NCI-H2171 treated with DMSO at 0.1 percent for 48 hours (cell line): ENCODE measurements at regions not wholly inside any gene's neighbourhood (a gene's known extent, or its start where the extent isn't known, plus 50 kb on each side); places are given as distances from the start of the nearest gene placed in this dataset.
A peak's percentile ranks its signal among the peaks of the same experiment; 100 is the strongest.

Source experiments
- DNase-seq: peaks from one replicate; lab custom pipeline; 2025; lab: John Stamatoyannopoulos, UW

DNA sequence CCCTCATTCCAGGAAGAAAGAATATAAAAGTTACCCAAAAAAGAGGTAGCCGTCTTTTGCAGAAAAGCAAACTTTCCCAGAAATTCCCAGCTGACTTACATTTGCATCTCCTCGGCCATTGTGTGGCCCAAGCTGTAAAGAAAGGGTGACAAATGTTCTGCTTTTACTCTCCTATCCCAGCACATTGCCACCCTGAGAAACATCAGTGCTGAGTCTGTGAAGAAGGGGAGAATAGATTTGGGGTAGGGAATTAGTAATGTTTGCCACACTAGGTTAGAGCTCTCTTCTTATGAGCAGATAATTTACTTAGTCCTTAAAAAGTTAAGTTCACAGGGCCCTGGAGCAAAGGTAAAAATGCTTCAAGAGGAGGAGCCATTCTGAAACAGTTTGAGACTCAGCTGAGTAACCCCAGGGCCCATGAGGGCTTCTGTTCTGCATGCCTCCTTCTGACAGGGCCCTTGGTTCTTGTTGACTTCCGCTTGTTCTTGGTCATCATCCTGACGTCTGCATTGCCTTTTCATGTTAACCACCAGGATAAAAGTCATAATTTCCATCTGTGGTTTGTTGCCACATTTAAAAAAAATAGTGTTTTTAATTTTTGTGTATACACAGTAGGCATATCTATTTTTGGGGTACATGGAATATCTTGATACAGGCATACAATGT is 550.7 kb downstream of the RNF144A start:
- DNase-seq, result no peak

DNA sequence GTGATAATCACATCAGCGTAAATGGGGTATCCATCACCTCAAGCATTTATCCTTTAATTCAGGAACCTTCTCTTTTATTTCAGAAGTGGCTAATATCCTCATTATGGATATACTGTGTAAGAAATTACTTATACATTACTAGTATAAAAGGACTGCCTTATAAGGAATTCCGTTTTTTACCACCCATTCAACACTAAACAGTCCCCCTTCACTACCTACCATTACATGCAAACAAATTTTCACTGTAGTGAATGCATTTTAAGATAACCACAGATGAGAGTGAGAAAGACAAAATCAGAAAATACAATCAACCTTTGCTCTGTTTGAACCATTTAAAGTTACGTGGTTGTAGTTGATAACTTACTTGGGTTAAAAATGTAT is 551.2 kb downstream of the RNF144A start:
- no peak for DNase-seq

DNA sequence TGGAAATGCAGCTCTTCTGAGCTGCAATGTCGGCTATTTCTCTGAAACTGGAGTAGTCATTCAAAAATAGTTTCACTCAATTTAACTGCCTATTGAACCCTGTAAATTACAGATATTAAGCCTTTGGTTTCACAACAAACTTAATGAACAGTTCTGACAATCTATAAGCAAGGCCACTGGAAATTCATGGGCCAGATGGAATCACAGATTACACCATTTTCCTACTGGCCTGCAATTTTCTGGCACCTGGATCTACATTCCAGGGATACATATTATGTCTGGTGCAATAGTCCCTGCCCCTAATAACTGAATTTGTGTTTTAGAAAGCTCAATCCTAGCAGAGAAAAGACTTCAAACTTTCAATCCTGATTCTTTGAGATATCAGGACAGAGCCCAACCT is 551.7 kb downstream of the RNF144A start:
- DNase-seq, result no peak

DNA sequence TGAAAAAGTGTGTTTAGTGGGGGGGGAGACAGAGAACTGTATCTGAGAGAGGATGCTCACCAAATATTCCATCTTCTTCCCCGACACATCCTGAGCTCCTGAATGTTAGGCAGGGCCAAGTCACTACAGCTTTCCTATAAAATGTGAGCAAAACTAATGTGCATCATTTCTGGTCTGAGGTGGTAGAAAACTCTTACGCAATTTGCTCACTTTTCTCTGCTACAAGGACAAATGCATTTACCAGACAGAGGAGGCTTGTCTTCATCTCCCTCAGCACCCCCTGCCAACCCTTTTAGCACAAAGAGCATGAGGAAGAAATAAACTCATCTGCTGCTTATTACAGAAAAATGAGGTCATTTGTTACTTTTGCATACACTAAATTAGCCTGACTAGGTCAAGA is 554.0 kb downstream of the RNF144A start:
- DNase-seq, result no peak

DNA sequence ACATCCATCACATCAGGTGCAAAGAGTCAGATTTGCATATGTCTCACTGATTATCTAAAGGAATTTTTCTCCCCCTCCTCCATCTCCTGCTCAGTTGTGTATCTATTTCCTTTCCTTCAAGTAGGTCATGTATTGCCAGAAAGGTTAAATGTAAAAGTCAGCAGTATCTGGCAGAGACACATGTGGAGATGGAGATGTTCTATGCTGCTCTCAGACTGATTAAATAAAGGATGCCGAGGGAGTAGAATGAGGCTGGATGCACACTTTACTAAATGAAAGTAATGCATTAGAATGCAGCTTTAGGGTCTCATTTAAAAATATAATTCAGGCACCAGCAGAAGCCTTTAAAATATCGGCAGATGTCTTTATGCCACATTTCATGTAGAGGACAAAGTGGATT is 555.3 kb downstream of the RNF144A start:
- no peak for DNase-seq

DNA sequence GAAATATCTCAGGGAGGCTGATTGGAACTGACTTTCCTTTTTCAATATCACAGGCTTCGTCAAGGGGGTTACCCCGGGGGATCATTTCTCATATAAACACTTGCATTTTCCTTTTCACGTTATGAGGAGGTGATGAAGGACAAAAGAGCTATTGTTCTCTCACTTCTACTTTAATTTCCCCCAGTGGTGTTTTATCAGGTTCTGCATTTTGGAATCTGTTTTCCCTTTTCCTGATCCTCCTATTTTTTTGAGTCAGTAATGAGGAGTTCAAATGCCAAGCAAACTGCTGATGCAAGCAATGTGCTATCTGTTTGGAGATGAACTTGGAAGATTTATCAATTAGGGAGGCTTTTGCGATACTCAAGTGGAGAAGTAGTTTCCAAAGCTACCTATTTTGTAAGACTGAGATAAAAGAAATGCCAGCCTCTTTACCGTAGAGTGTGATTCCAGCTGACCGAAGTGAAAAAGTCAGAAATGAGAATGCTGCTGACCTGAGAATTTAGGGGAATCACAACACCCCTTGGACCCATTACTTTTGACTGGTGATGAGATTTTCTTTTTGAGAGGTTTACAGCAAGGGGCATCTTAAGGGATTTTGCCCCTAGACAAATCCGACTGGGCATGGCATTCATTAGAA is 556.0 kb downstream of the RNF144A start:
- no peak for DNase-seq

DNA sequence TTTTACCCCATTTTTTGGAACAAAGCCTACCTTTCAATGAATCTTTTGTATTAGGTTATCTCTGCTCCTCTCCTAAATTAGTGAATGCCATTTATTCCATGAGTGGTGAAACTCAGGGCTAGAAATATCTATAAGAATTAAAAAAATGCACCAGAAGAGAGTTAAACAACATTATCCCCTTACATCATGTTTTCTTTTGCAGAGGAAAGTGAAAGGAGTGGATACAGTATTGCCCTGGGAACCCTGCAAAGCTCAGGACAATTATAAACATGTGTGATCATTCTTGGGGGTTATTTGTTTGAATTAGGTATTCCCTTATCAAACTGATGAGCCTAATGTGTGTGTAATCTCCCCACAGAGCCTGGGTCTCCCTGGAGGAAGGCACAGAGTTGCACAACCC is 559.2 kb downstream of the RNF144A start:
- DNase-seq, result no peak

DNA sequence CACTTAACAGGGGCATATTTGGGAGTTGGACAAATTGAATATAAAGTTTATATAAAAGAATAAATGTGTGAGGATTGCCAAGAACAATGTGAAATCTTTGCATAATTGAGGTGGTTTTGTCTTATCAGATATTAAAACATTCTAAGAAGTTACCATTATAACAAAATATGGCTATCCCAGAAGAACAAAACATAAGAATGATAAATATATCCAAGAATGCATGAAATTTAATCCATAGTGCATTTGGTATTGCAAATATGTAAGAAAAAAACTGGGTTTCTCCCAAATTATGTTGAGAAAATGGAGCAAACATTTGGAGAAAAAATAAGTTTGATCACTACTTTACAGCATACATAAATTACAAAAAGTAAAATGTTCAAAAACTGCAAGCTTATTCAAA is 562.4 kb downstream of the RNF144A start:
- DNase-seq, result no peak

DNA sequence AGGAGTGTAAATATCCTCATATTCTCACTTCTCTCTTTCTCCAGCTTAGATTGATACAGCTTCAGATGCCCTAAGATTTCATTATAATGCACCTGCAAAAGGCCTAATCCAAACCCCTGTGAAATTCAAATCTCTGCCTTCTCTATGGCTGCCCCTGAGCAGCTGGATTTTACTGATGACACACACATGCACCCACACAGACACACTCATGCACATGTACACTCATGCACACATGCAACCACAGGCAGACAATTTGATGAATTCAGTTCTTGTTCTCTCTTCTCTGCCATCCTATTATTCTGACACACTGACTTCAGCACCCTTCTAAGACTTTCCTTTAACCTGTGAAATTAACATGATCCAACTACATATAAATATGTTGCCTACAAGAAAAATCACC is 563.2 kb downstream of the RNF144A start:
- DNase-seq, result no peak

DNA sequence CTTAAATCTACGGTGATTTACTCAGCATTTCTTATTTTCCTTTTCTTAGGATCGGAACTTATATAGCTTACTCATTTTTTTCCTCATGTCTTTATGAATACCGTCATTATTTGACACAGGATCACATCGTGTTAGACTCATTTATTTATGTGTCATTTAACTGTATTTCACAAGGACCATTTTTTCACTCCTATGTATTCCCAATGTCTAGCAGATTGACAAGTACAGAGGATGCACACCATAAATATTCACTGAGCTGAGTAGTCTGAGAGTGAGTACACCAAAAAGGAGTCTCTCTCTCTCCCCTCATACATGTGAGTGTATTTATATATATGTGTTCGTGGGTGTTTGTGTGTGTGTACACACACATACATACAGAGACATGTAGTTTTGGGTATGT is 573.5 kb downstream of the RNF144A start:
- DNase-seq, result no peak

DNA sequence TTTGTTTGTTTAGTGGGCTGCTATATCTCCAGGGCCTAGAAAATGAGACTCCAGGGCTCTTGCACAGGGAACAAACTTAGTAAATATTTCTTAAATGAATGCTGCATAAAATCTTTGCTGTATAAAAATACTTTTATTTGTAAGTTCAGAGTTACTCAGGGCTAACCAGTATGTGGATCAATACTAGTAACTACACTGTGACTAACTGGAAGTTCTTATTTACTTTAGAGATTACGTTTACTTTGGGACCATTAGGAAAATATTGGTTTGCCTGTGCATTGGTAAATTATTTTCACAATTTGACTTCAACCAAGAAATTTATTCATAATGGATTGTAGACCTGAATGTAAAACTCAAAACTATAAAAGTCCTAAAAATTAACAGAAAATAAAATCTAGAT is 575.5 kb downstream of the RNF144A start:
- DNase-seq, result no peak

DNA sequence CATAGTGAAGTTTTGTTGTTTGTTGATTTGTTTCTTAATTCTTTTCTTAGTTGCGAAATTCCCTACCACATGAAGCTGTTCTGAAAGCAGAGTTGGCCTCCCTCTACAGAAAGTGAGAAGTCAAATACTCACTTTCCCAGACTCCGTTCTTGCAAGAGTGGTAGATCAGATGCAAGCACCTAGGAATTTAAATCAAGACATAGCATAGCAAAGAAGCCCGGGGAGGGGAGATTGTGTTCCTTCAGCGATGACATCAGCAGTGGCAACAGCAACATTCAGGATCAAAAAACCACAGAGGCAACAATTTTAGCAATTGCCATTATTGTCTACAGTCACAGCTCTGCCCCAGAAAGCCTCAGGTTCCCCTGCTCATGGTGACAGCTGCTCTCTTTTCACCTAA is 580.0 kb downstream of the RNF144A start:
- peak; percentile 16 for DNase-seq

DNA sequence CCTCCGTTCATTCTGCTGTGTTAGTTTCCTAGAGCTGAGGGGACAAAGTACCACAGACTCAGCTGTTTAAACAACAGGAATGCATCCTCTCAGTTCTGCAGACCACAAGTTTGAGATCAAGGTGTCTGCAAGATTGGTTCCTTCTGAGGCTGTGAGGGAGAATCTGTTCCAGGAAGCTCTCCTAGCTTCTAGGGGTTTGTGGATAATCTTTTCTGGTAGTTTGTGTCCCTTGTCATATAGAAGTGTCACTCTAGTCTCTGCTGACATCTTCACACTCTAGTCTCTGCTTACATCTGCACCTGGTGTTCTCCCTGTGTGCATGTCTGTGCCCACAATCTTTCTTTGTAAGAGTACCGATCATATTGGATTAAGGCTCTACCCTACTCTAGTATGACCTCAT is 581.8 kb downstream of the RNF144A start:
- no peak for DNase-seq

DNA sequence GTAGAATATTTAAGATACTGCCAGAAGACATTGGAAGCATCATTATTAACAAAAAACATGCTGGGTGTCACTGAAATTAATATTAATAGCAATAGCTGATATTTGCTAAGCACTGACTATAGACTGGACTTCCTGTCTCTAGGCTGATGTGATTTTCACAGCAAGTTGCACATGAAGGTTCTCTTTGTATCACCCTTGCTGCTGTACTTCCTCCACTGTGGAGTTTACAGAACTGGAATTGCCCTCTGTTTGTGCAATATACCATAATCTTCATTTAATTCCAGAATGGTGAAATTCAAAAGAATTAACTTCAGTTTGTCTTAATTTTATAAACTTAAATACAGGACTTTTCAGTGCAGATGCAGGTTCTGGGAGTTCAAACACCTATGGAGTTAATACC is 585.1 kb downstream of the RNF144A start:
- DNase-seq, result no peak

DNA sequence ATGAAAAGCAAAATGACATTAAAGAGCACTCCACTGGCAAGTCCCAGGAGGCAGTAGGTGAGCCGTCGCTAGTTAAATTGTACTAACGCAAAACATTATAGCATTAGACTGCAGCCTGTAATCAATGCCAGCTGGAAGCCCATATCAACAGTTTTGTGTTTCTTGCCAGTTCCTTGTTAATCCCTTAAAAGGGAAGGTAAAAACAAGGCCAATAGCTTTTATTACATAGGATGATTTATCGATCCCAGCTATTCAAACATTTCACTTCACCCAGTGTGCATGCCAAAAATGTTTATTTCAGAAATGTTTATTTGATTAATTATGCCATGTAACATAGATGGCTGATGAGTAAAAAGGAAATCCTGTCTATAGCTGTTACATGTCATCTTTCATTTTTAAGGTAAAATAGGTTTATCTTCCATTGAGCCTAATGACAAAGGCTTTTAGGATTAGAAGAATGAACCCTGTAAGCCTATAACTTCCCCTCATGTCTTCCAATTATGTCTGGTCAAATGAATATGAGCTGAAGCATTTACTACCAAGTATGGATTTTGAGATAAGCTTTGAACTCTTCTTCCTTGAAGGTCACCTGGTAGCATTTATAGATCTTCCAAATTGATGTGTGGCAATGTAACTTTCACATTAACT is 591.2 kb downstream of the RNF144A start:
- DNase-seq, result peak; percentile 77

DNA sequence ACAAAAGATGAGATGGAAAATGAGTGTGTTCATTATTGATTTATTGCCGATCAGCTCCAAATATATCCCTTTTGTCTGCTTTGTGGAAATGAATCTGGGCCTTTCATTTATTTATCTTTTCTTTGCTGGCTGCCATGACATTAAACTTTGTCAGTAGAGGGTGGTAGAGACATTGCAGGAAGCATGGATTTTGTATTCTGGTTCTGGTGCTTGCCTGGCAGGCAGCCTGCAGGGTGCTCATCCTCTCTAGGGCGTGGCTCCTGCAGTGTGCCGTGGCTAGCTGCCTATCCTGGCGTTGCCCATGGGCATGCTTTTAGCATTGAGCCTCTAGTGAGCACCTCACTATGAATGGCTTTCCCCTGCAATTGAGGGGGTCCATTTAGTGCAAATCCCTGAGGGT is 593.1 kb downstream of the RNF144A start:
- DNase-seq, result peak; percentile 19

DNA sequence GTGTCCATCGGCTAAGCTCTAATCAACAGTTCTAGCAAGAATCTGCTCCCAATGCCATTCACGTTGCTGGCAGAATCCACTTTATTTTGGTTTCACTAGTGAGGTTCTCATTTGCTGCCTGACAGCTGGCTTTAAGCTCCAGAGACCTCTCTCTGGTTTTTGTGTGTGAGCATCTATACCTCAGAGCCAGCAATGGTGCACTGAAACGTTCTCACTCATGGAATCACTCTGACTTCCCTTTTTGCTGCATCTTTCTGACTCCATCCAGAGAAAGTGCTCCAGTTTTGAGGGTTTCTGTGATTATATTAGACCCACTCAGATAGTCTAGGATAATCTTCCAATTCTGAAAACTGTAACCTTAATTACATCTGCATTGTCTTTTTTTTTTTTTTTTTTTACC is 596.6 kb downstream of the RNF144A start:
- DNase-seq, result peak; percentile 22

DNA sequence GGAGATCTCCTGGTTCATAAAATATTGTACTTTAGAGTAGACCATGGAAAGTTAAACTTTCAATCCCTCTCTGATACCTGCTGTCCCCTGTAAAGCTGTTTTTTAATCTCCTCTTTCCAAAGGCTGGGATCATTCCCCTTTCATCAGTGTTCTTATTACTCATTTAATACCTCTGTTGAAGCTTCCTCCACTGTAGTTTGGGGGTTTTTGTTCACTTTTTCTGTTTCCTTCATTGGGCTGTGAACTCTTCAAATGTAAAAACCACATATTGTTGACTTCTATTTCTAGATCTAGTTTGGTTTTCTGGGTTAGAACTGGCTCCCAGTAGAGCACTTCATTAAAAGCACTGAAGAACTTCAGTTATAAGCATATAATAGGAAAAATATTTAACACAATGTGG is 598.1 kb downstream of the RNF144A start:
- no peak for DNase-seq

DNA sequence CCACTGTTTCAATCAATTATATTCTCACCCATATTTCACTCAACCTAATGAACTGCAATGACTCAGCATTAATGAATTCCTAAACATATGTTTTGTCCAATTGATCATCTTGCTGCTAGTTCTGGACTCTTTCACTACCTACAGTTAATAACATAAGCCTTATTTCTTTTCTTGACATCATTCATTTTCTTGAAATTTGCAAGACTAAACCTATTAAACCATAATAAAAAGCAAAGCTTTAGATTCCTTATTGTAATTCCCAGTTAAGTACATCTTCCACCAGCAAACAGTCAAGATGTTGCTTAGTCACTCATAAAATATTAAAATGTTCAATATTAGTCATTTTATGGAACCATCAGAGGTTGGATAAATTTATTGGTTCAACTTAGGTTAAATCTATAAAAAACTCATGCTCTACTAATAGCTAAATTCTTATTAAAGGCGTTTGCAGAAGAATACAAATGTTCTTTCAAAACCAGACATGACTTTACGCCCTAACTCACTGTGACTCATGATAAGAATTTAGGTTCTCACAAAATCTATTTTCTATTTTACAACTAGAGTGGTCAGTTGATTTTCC is 599.4 kb downstream of the RNF144A start:
- no peak for DNase-seq

DNA sequence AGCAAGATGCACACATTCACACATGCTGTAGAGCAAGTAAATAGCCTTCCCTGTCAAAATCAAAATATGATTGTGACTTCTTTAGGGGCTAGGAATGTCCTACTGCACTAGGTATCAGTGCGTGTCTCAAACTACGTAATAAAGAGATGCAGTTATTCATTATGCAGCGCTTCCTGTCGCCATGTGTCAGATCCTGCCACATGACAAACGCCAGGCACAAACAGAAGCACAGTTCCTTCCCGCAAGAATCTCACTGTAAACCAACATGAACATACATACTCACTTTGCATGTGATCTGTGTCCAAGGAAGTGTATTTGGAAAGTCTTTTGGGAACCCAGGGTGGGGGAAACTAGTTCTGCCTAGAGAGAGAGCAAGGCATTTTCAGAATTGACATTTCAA is 599.9 kb downstream of the RNF144A start:
- no peak for DNase-seq

DNA sequence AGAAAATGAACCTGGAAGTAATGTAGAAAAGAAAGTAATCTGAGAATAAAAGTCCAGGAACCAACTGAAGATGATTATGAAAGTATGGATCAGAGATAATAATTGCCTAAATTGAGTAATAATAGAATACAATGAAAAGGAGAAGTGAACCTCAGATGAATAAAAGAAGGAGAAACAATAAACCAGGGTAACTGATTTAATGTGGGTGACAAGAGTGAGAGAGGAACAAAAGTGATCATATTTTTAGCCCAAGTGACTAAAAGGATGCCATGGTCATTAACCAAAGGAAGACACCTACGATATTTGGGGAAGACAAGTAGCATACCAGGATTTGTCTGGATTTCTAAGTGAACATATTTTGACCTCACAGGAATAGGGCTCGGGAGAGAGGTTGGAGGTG is 600.6 kb downstream of the RNF144A start:
- no peak for DNase-seq

DNA sequence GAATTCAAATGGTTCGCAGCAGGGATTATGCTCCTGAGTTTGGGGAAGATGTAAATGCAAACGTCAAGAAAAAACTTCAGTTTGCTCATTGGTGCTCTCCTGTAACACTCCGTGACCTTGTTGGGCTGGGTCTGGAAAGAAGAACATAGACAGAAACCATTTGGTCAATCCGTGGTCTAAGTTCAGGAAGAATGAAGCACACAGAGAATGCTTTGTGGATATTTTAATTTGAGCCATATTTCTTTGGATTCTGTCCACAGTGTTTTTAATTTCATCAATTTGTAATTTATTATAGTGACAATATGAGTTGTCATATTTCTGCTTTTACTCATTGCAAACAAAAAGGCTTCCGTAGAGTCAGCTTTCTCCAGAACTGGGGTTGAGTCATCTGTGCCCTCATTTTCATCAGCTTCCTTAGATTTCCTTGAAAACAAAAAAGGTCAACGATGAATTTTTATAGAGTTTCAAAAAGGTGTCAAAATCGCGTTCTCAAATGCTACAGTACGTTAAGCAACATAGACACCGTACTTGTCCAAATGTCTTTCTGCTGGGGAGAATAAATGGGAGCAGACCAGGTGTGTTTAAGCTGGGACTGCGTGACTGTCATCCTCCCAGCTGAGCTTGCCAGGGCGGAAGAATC is 606.4 kb downstream of the RNF144A start:
- DNase-seq, result no peak

DNA sequence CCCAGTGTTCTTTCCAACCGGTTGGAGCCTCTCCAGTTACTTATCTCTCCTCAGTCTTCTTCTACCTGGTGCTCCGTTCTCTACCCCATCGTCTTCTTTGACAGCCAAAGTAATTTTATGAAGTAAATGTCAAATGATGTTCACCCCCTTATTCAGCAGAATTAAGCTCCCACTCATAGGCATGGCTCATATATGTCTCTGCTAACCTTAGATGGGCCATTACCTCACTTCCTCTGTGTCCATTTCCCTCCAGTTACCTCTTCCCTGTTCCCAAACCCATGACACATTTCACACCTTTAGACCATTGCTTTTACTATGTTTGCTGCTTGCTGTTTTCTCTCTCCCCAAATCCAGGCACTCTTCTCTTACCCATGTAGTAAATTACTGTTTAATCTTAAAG is 607.0 kb downstream of the RNF144A start:
- DNase-seq, result no peak
